ENCODE measurements at regions not wholly inside any gene's neighbourhood (a gene's known extent, or its start where the extent isn't known, plus 50 kb on each side); places are given as distances from the start of the nearest gene placed in this dataset.

- no TSS peak for BruUV-seq (replicated peaks)
- no peaks in the 10 kb centered on the region for H3K27me3 ChIP-seq (replicated peaks; ENCODE audit: insufficient read depth, low read depth, low read length, poor library complexity)
- CTCF ChIA-PET = no interaction called here
Measured at GRCh38 chr11:35073691-35074419, 65.1 kb upstream of the CD44 start.

GRCh38 chr11:35076201-35077100, 62.5 kb upstream of the CD44 start:
- CTCF ChIA-PET = interaction anchor here (0.6 kb wide), 2 partner anchors 162 to 1591 kb away, joined by 3 to 5 read pairs; no protein-coding TSS in a partner anchor
- POLR2A ChIA-PET (ENCODE audit: low non-redundant PET) = interaction anchor here (0.5 kb wide), 1 partner anchor 90 kb away, joined by 5 read pairs; no protein-coding TSS in a partner anchor
- BruUV-seq (replicated peaks) = no TSS peak

More at GRCh38 chr11:35073691-35074419, 65.1 kb upstream of the CD44 start:
- POLR2A ChIA-PET (ENCODE audit: low non-redundant PET) = no interaction called here
- peaks cover 11% of the 10 kb centered on the region for H3K9me3 ChIP-seq (ENCODE audit: low read depth, low read length, poor library complexity, severe bottlenecking)
- H3K36me3 ChIP-seq (ENCODE audit: insufficient read depth, low read length, poor library complexity, severe bottlenecking) = no peaks in the 10 kb centered on the region
- intact Hi-C loops (cut with micrococcal nuclease; ENCODE audit: unreplicated experiment) = no loop called here
- TF ChIP-seq CTCF (conservative IDR thresholded peaks at IDR 0.05; ENCODE audit: low read depth, low read length) (no peak), EZH2 (IDR thresholded peaks at IDR 0.05; ENCODE audit: borderline replicate concordance, low read depth, low read length, poor library complexity, severe bottlenecking) (no peak)
- no peak for DNase-seq (ENCODE audit: low spot score)
- no peak overlapping the region for H3K4me3 ChIP-seq (ENCODE audit: low read depth, low read length, poor library complexity, severe bottlenecking)
- H3K27ac ChIP-seq (ENCODE audit: low read depth, low read length, poor library complexity, severe bottlenecking) = no peak overlapping the region
- no peaks in the 10 kb centered on the region for H3K4me1 ChIP-seq (ENCODE audit: insufficient read depth, low read length, poor library complexity, severe bottlenecking)

More at GRCh38 chr11:35076201-35077100, 62.5 kb upstream of the CD44 start:
- H3K4me1 ChIP-seq (ENCODE audit: insufficient read depth, low read length, poor library complexity, severe bottlenecking) = no peaks in the 10 kb centered on the region
- H3K27me3 ChIP-seq (replicated peaks; ENCODE audit: insufficient read depth, low read depth, low read length, poor library complexity) = no peaks in the 10 kb centered on the region
- H3K9me3 ChIP-seq (ENCODE audit: low read depth, low read length, poor library complexity, severe bottlenecking) = no peaks in the 10 kb centered on the region
- H3K4me3 ChIP-seq (ENCODE audit: low read depth, low read length, poor library complexity, severe bottlenecking) = no peak overlapping the region
- no peaks in the 10 kb centered on the region for H3K36me3 ChIP-seq (ENCODE audit: insufficient read depth, low read length, poor library complexity, severe bottlenecking)
- TF ChIP-seq EZH2 (IDR thresholded peaks at IDR 0.05; ENCODE audit: borderline replicate concordance, low read depth, low read length, poor library complexity, severe bottlenecking) = no peak
- TF ChIP-seq CTCF (conservative IDR thresholded peaks at IDR 0.05; ENCODE audit: low read depth, low read length) = no peak
- H3K27ac ChIP-seq (ENCODE audit: low read depth, low read length, poor library complexity, severe bottlenecking) = no peak overlapping the region
- no peak for DNase-seq (ENCODE audit: low spot score)
- intact Hi-C loops (cut with micrococcal nuclease; ENCODE audit: unreplicated experiment) = no loop called here

Measured in A673 (cell line).